OCI-LY3 (cell line): ENCODE measurements at regions not wholly inside any gene's neighbourhood (a gene's known extent, or its start where the extent isn't known, plus 50 kb on each side); places are given as distances from the start of the nearest gene placed in this dataset.

Source experiments
- H2AFZ ChIP-seq: fragments of 200-600, 300-600 bp; shearing (Covaris generic); 2 replicates; pipeline ENCODE4 v1.6.0; 2014; ENCODE audit warnings: antibody characterized with exemption, low read depth, low read length
- H3K27ac ChIP-seq: fragments of 200-600, 300-600 bp; sonication (generic); 2 replicates; pipeline ENCODE4 v1.5.1; 2014; ENCODE audit warnings: mild to moderate bottlenecking, low read length, moderate library complexity, mixed read lengths
- H3K27me3 ChIP-seq: fragments of 200-600, 300-600 bp; sonication (generic); 2 replicates; pipeline ENCODE4 v1.6.1; 2014; ENCODE audit warnings: low read depth, low read length, mixed read lengths
- H3K36me3 ChIP-seq: fragments of 200-600, 300-600 bp; sonication (generic); replicated peaks from 2 replicates; pipeline ENCODE3; 2014; ENCODE audit warnings: low read depth, low read length, mixed read lengths
- H3K4me1 ChIP-seq: fragments of 300-600, 200-600 bp; sonication (generic); 2 replicates; pipeline ENCODE4 v1.6.1; 2014; ENCODE audit warnings: low read length, mixed read lengths
- H3K4me2 ChIP-seq: fragments of 200-600, 300-600 bp; sonication (generic); 2 replicates; pipeline ENCODE4 v1.6.1; 2014; ENCODE audit warnings: low read length, mixed read lengths
- H3K4me3 ChIP-seq: fragments of 300-600, 200-600 bp; sonication (generic); 2 replicates; pipeline ENCODE4 v1.5.1; 2014; ENCODE audit warnings: antibody characterized with exemption, mild to moderate bottlenecking, low read length, moderate library complexity
- H3K79me2 ChIP-seq: fragments of 300-600, 200-600 bp; shearing (Covaris generic); 2 replicates; pipeline ENCODE4 v1.6.1; 2014; ENCODE audit warnings: mild to moderate bottlenecking, low read length, mixed read lengths
- H3K9ac ChIP-seq: fragments of 300-600, 200-600 bp; shearing (Covaris generic); 2 replicates; pipeline ENCODE4 v1.6.0; 2014; ENCODE audit warnings: mild to moderate bottlenecking, low read length, moderate library complexity
- H3K9me3 ChIP-seq: fragments of 200-600, 300-600 bp; shearing (Covaris generic); 2 replicates; pipeline ENCODE4 v1.6.1; 2014; ENCODE audit warnings: low read length, mixed read lengths; ENCODE audit not compliant: insufficient read depth
- H4K20me1 ChIP-seq: fragments of 200-600, 300-600 bp; sonication (generic); 2 replicates; pipeline ENCODE4 v1.6.1; 2016; ENCODE audit warnings: low read length, mixed read lengths; ENCODE audit not compliant: insufficient read depth
- EZH2phosphoT487 ChIP-seq: fragments of 200-600 bp; shearing (Covaris generic); IDR thresholded peaks from 2 replicates; pipeline ENCODE4 v1.6.1; 2018; ENCODE audit warnings: antibody characterized with exemption, mixed run types, low read depth
- TF ChIP-seq, protein P1 (sequence below): fragments of 200-600, 300-600 bp; sonication (generic); IDR thresholded peaks from 2 replicates; pipeline ENCODE4 v1.5.1; 2014; ENCODE audit warnings: antibody characterized with exemption, low read length, low read depth

DNA sequence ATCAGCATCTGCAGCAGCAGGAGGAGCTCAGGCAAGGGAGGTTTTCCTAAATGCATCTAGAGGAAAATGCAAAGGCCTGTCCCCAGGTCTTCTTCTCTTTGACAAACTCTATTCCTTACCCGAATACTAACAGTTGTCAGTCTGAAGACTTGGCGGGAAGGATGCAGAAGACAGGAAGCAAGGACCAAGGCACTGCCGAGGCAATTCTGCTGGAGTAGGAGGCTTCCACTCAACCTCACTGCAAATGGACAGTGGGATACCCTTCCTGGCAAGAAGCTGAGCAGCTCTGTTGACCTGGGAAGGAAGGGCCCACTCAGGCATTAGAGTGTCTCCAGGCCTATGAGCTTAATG is 373.0 kb downstream of the CCSER2 start:
- Histone ChIP-seq H3K36me3 (no peaks in the 10 kb centered on the region), H3K4me3 (no peak overlapping the region), H3K4me2 (no peak overlapping the region), H3K27me3 (no peaks in the 10 kb centered on the region), H3K79me2 (no peaks in the 10 kb centered on the region), H3K9ac (no peak overlapping the region), H3K4me1 (no peaks in the 10 kb centered on the region), H3K27ac (no peak overlapping the region), H2AFZ (no peak overlapping the region), H3K9me3 (no peaks in the 10 kb centered on the region), H4K20me1 (no peaks in the 10 kb centered on the region)
- TF ChIP-seq EZH2phosphoT487, result no peak
- TF ChIP-seq, protein P1, sequence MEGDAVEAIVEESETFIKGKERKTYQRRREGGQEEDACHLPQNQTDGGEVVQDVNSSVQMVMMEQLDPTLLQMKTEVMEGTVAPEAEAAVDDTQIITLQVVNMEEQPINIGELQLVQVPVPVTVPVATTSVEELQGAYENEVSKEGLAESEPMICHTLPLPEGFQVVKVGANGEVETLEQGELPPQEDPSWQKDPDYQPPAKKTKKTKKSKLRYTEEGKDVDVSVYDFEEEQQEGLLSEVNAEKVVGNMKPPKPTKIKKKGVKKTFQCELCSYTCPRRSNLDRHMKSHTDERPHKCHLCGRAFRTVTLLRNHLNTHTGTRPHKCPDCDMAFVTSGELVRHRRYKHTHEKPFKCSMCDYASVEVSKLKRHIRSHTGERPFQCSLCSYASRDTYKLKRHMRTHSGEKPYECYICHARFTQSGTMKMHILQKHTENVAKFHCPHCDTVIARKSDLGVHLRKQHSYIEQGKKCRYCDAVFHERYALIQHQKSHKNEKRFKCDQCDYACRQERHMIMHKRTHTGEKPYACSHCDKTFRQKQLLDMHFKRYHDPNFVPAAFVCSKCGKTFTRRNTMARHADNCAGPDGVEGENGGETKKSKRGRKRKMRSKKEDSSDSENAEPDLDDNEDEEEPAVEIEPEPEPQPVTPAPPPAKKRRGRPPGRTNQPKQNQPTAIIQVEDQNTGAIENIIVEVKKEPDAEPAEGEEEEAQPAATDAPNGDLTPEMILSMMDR, result no peak

DNA sequence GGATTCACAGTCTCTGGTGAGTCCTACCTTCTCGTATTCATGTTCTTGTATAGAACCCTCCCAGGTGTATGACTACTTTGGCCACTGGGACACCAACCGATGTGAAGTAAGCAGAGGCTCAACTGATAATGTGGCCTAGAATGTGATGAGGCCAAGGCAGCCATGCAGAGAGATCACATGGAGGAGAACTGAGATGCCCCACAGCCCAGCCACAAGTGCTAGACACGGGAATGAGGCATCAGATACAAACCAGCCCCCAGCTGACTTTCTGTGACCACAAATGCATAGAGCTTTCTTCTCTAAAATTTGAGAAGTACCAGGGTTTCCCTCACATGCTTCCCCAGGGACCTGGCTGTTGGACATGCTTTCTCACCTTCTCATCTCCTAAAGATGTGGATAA is 375.7 kb downstream of the CCSER2 start:
- no peaks in the 10 kb centered on the region for H3K27me3 ChIP-seq
- H3K4me3 ChIP-seq, result no peak overlapping the region
- H3K4me2 ChIP-seq, result no peak overlapping the region
- no peaks in the 10 kb centered on the region for H3K4me1 ChIP-seq
- no peaks in the 10 kb centered on the region for H3K79me2 ChIP-seq
- H4K20me1 ChIP-seq, result no peaks in the 10 kb centered on the region
- no peaks in the 10 kb centered on the region for H3K9me3 ChIP-seq
- no peak overlapping the region for H2AFZ ChIP-seq
- no peaks in the 10 kb centered on the region for H3K36me3 ChIP-seq
- H3K9ac ChIP-seq, result no peak overlapping the region
- H3K27ac ChIP-seq, result no peak overlapping the region
- TF ChIP-seq EZH2phosphoT487, result no peak
- TF ChIP-seq, protein P1, result no peak

DNA sequence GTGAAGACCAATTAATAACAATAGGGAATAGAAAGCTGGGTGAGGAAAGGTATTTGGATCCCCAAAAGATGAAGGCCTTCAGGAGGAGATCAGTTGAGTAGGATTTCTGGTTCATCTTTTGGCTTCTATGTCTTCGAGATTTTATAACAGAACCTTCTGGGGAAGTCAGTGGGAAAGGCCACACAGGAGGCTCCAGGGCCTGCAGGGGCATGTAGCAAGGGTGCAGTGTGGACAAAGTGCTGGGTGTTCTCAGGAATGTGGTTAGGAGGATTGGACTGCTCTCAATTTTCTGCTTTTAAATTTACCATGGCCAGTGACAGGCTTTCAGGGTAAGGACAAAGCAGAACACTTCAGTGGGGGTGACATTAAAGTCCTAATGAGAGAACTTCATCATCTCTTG is 378.0 kb downstream of the CCSER2 start:
- Histone ChIP-seq H3K4me1 (no peaks in the 10 kb centered on the region), H3K36me3 (no peaks in the 10 kb centered on the region), H3K9ac (no peak overlapping the region), H4K20me1 (no peaks in the 10 kb centered on the region), H3K4me2 (no peak overlapping the region), H3K27ac (no peak overlapping the region), H3K9me3 (no peaks in the 10 kb centered on the region), H3K4me3 (no peak overlapping the region), H2AFZ (no peak overlapping the region), H3K79me2 (no peaks in the 10 kb centered on the region), H3K27me3 (peaks cover 4% of the 10 kb centered on the region)
- TF ChIP-seq, protein P1, result no peak
- no peak for TF ChIP-seq EZH2phosphoT487

DNA sequence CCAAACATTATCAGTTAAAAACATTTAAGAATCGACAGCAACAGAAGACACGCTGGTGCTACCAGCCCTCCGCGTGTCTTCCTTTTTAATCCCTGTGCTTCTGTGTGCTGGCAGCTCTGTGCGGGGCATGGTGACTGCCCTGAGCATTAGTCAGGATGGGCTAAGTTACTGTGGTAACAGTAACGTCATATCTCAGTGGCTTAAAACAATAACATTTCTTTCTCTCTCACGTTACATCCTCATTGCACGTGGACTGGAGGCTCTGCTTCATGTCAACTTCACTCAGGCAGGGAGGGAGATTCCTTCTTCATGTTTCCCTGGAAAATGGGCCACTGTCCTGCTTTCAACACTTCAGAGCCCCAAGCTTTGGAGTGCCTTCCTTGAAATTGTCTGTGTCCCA is 378.5 kb downstream of the CCSER2 start:
- Histone ChIP-seq H3K36me3 (no peaks in the 10 kb centered on the region), H3K4me2 (no peak overlapping the region), H3K79me2 (no peaks in the 10 kb centered on the region), H3K27ac (no peak overlapping the region), H2AFZ (no peak overlapping the region), H3K4me1 (no peaks in the 10 kb centered on the region), H3K27me3 (peaks cover 4% of the 10 kb centered on the region), H3K9ac (no peak overlapping the region), H3K4me3 (no peak overlapping the region), H3K9me3 (no peaks in the 10 kb centered on the region), H4K20me1 (no peaks in the 10 kb centered on the region)
- TF ChIP-seq, protein P1, result no peak
- no peak for TF ChIP-seq EZH2phosphoT487
